Activated CD4-positive, alpha-beta T cell treated with anti-CD3 and anti-CD28 coated beads, Interleukin-2, amount 50 U/mL, for 48 hours (primary cell): ENCODE measurements at regions not wholly inside any gene's neighbourhood (a gene's known extent, or its start where the extent isn't known, plus 50 kb on each side); places are given as distances from the start of the nearest gene placed in this dataset.
"Not testable (repeated sequence)": the region's sequence is repeated elsewhere in the genome, so short reads cannot be mapped to it uniquely, and the experiment has no call there.

Source experiments
- DNase-seq, 2 experiments: peaks; one replicate each; pipeline ENCODE4 v3.0.0-alpha.2; 2020

DNA sequence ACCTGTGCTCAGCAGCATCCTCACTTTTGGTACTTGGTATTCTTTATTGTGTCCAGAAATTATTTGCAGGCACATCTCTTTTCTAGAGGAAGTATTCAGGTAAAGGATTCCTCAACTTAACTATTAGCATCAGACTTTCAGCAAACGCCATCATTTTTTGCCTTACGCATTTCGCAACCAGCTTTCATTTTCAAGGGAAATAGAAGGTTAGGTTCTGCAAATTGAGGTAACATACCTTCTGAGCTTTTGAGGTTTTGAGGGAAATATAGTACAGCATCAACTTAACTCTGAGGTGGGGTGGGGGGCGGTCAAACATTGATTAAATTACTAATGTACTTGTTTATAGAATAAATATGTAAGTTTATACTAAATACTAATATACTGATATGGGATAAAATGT, 243.6 kb upstream of the RIMS1 start:
- DNase-seq, result no peak

DNA sequence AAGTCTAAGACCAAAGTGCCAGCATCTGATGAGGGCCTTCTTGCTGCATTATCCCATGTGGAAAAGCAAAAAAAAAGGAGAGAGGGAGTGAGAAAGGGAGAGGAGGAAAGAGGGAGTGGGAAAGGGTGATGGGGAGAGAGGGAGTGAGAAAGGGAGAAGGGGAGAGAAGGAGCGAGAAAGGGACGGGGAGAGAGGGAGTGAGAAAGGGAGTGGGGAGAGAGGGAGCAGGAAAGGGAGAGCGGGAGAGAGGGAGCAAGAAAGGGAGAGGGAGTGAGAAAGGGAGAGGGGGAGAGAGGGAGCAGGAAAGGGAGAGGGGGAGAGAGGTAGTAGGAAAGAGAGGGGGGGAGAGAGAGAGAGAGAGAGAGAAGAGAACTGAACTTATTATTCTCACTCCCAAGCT, 241.1 kb upstream of the RIMS1 start:
- no peak for DNase-seq

DNA sequence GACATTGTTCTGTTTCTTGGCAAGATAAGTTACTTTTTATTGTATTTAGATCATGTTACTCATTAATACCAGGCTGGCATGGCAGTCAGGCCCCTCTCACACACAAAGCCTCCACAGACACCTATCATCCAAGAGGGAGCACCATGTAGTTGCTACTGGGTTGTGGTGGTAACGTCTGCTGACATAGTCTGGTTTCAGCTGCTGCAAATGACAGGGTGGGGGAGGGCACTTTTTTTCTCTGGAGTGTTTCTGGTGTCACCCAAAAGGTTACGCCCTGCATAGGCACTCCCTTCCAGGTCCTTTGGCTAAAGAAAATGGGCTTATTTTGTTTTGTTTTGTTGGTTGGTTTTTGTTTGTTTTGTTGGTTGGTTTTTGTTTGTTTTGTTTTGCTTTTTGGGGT, 236.4 kb upstream of the RIMS1 start:
- DNase-seq, result no peak

DNA sequence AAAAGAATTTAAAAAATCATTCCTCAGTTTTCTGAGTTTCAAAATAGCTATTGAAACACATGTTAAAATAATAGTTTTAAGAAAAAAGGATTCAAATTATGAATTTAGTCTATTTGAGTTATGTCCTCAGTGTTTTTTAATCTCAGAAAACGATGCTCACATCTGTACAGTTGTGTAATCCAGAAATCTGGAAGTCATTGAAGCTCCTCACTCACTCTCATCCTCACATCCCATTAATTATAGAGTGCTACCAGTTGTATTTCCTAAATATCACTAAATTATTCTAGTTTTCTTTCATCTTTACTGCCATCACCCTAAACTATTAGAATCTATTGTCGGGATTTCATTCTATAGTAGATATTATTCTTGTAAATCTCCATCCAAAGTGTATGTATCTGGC, 234.7 kb upstream of the RIMS1 start:
- DNase-seq, result no peak

- no peak for DNase-seq
These were observed 230.2 kb upstream of the RIMS1 start for GRCh38 chr6:71656121-71656520.

GRCh38 chr6:71665931-71666330, 220.4 kb upstream of the RIMS1 start:
- no peak for DNase-seq

DNA sequence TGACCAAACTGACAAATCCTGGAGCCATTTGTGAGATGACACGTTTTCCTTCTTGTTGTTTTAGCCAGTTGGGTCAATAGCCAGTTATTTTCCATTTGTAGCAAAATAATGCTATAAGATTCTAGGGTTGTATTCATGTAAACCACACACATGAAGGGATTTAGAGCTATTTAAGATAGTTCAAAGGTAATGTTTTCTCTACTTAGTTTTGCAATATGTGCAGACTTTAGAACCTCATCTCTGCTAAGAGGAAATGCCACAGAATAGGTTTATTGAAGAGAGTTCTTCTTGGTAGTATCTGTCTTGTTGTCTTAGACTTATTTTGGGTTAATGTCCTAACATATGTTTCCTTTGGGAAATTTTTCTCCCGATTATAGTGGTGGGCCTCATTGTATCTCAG, 213.5 kb upstream of the RIMS1 start:
- DNase-seq, result no peak

GRCh38 chr6:71675386-71675785, 211.0 kb upstream of the RIMS1 start:
- no peak for DNase-seq

DNA sequence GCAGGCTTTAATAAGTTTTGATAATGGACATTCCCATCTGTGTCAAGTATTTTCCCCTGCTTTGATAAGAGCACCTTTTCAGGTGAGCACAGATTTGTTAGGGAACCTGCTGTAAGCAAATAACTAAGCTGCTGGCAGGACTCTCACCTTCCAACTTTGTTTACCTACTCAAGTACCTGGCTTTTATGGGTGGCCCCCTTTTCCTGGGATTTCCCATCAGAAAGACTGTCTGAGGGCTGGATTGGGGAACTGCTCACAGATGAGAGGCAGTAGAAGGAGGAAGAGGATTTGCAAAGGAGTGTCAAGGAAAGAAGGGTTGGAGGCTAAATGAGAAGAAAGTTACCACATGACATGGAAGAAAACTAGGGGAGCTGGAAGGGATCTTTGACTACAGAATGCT, 210.1 kb upstream of the RIMS1 start:
- DNase-seq, result no peak

DNA sequence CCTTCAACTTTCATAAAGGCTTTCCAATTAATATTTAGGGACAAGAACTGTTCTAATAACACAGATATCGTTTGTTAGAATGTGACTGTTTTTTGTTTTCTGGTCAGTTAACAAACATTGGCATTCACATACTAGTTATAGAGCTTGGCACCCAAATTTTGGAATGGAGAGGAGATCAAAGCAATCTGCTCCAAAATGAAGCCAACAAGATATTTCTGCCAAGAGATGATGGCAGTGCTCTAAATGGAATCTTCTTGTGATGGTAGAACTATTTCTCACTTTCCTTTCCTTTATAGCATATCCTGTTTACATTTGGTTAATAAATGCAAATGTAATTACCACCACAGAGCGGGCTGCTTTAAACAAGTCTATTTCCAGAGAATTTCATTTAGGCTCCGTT, 208.3 kb upstream of the RIMS1 start:
- no peak for DNase-seq

DNA sequence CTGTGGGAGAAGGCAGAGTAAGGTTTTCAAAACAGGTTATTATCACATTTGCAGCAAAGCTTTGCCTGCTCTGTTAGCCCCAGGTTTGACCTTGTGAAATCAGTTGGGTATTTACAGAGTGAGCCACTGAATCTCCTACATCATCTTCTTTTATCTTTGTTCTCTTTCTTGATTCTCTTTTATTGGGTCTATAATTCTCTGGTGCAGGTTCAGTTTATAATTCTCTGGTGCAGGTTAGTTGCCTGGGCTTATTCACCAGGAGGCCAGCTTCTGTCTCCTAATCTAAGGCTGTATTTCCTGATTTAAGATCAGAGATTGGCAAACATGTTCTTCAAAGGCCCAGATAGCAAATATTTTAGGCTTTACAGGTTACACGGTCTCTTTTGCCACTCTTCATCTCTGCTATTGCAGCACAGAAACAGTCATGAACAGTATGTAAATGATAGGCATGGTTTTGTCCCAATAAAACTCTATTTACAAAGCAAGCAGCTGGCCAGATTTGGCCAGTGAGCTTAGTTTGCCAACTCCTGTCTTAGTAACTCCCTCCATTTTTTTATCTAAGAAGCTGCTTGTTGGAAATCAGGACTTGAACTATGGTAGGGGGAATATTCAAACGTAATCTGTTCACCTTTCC, 205.0 kb upstream of the RIMS1 start:
- DNase-seq, result no peak

DNA sequence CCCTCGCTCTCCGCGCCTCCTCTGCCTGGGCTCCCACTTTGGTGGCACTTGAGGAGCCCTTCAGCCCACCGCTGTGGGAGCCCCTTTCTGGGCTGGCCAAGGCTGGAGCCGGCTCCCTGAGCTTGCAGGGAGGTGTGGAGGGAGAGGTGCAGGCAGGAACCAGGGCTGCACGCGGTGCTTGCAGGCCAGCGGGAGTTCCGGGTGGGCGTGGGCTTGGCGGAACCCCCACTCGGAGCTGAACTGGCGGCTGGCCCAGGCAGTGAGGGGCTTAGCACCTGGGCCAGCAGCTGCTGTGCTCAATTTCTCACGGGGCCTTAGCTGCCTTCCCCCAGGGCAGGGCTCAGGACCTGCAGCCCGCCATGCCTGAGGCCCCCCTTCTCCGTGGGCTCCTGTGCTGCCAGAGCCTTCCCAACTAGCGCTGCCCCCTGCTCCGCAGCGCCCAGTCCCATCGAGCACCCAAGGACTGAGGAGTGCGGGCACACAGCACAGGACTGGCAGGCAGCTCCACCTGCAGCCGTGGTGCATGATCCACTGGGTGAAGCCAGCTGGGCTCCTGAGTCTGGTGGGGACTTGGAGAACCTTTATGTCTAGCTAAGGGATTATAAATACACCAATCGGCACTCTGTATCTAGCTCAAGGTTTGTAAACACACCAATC, 200.2 kb upstream of the RIMS1 start:
- not testable (repeated sequence) for DNase-seq

DNA sequence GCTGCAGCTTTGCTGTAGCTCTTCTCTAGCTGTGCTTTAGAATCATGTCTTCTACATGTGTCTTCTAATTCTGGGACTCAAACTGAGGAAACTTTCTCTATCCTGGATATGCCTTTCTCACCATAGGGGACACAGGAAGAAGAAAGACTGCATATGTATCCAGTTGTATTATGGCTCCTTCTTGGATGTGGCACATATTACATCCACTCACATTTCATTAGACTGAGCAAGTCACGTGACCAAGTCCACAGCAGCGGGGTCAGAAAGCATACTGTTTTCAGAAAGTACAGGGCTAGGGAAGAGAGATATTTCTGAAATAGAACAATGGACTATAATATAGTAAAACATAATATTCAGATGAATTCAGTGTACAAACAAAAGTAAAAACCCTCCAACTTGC, 187.6 kb upstream of the RIMS1 start:
- no peak for DNase-seq

DNA sequence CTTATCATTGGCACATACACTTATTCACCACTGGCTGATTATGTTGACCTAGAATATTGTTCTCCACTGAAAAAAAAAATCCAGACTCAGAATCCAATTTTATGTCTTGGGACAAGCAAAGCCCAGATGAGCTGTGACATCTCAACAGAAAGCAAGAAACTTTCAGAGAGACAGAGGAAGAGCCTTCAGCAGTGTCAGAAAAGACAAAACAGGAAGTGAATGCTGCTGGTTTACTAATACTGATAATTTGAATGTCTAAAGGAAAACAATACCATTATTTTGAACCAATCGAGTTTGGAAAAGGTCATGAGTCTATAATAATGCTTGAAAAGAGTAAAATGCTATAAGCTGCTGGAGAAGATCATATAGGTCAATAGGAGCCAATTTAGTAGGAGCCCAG, 179.8 kb upstream of the RIMS1 start:
- DNase-seq, result no peak

DNA sequence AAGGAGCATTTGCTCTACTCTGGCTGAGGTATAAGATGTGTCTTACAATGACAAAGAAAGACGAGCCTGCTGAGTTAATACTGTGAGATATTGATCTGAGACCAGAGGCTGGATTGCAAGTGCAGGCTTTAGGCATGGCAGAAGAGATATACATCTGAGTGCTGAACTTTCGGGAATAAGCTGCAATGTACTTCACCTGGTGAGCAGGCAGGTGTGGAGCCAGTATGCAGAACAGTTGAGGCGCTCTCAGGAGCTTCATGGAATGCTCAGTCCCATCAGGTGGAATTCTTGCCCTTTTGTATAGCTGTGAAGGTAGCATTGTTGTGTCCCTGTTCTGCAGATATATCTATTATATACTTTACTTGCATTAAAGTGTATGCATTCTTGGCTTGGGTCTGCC, 179.3 kb upstream of the RIMS1 start:
- DNase-seq, result no peak

DNA sequence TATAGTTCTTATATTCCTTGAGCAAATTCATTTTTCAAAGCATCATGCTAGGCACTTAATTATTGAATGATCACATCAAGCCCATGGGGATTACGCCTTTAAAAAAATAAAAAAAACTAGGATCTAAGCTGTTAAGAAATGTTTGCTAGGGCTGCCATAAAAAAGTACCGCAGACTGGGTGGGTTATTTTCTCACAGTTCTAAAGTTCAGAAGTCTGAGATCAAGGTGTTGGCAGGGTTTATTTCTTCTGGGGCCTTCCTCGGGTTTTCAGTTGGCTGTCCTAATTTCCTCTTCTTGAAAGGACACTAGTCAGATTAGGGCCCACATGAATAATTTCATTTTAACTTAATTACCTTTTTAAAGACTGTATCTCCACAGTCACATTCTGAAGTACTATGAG, 165.6 kb upstream of the RIMS1 start:
- DNase-seq, result no peak

- DNase-seq, result no peak
These were observed 164.7 kb upstream of the RIMS1 start for GRCh38 chr6:71721642-71722041.

DNA sequence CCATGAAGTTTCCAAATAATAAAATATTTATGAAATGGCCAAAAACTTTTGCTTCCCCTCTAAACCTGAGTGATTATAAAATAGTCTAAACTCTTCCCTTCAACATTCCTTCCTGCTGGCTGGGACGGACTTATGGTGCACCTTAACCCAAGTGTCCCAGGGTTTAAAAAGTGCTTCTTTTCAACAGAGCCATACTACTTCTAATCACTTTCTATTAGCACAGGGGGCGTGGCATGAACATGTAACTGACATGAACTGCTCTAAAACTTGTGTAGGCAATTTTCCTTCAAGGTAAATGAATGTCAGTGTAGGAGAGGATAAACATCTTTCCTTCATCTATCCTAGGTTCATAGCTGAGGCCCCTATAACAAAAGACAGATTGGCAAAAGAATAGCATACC, 163.6 kb upstream of the RIMS1 start:
- no peak for DNase-seq

- DNase-seq, result no peak
These were observed 161.8 kb upstream of the RIMS1 start for GRCh38 chr6:71724456-71725125.

DNA sequence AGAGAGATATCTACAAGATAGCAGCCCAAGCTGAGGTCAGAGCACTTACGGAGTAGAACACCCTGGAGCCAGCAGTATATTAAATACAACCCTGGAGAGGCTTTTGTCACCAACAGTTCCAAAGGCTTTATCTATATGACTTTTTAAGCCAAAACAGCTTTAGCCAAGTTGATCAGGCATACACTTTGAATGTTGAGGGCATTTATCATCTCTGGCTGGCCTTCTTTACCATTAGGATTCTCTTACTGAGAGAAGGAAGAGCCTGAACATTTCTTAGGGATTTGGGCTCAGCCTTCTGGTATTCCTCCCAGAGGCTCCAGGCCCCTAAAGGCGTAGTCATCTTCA, 161.3 kb upstream of the RIMS1 start:
- no peak for DNase-seq

DNA sequence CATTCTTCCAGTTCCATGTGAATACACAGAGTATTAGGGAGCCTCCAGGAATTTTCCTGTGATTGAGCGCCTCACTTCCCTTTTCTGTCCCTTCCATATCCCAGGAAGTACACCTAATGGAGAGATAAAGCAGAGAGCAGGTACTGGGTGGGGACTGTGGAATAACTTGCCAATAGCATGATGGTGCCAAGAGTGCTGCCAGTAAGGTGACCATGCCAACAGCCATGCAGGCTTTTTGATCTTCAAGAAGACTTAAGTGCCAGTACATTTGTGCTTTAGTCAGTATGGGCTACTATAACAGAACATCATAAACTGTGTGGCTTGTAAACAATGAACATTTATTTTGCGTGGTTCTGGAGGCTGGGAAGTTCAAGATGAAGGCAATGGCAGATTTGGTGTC, 160.2 kb upstream of the RIMS1 start:
- DNase-seq, result no peak

- DNase-seq, result no peak
These were observed 158.6 kb upstream of the RIMS1 start for GRCh38 chr6:71727632-71728294.

DNA sequence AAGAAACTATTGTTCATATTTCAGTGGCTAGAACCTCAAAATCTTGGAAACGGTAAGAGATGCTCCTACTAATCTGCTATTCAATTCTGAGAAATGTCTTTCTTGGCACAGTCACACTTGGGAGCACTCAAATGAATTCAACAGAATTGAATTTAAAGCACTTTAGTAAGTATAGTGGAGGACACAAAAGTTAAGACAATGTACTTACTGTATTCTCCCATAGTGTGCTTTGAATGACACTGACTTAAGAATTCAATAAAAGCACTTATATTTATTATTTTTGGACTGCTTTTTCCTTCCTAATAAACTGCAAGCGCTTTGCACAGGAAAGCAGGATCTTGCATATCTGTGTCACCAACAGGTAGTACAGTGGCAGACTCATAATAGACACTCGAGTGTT, 156.1 kb upstream of the RIMS1 start:
- DNase-seq, result no peak
